SK-N-SH (cell line): ENCODE measurements at regions not wholly inside any gene's neighbourhood (a gene's known extent, or its start where the extent isn't known, plus 50 kb on each side); places are given as distances from the start of the nearest gene placed in this dataset.

Experiments
- CTCF ChIA-PET: fragments of 300-600, 350-600 bp; formaldehyde crosslinking; extraction: SDS; loops from one replicate; lab custom pipeline; 2021; lab: Yijun Ruan, JAX
- POLR2A ChIA-PET: fragments of 350-600 bp; sonication (Branson Sonifier 250); formaldehyde crosslinking; extraction: SDS; loops from one replicate; lab custom pipeline; 2020; ENCODE audit warnings: antibody characterized with exemption, inconsistent platforms; lab: Yijun Ruan, JAX
- DNase-seq: peaks from one replicate; pipeline ENCODE4 v3.0.0; 2012
- H2AFZ ChIP-seq: fragments of 200-600 bp; sonication (generic); 2 replicates; pipeline ENCODE4 v1.8.1; 2016; ENCODE audit warnings: antibody characterized with exemption, mild to moderate bottlenecking, low read depth
- H3F3A ChIP-seq: fragments of 200-600 bp; sonication (generic); replicated peaks from 2 replicates; pipeline ENCODE3; 2016; ENCODE audit warnings: antibody characterized with exemption, mild to moderate bottlenecking; ENCODE audit not compliant: insufficient read depth
- H3K27ac ChIP-seq, 2 experiments: fragments of 200-500 bp in 1 of 2; fragments of 200-600 bp in 1 of 2; sonication (Bioruptor generic) in 1 of 2; sonication (generic), shearing (Covaris generic) in 1 of 2; 2 replicates each; pipeline versions ENCODE4 v1.5.1 to v1.6.1; 2014 to 2016; ENCODE audit warnings: low read depth in 2 of 2, inconsistent platforms in 1 of 2, low read length in 1 of 2, mild to moderate bottlenecking in 1 of 2, mixed read lengths in 1 of 2
- H3K27me3 ChIP-seq: fragments of 200-600 bp; sonication (generic), shearing (Covaris generic); 2 replicates; pipeline ENCODE4 v1.6.1; 2016; ENCODE audit warnings: mixed run types; ENCODE audit not compliant: insufficient read depth
- H3K36me3 ChIP-seq, 2 experiments: fragments of 200-500 bp in 1 of 2; fragments of 200-600 bp in 1 of 2; sonication (Bioruptor generic) in 1 of 2; sonication (generic) in 1 of 2; replicated peaks in 1 of 2; 2 replicates each; pipeline versions ENCODE3 to v1.5.1; 2014 to 2016; ENCODE audit warnings: low read length in 1 of 2, mild to moderate bottlenecking in 1 of 2; ENCODE audit not compliant: insufficient read depth in 2 of 2, control insufficient read depth in 1 of 2
- H3K4me1 ChIP-seq, 2 experiments: fragments of 200-500 bp in 1 of 2; fragments of 200-600 bp in 1 of 2; sonication (Bioruptor generic) in 1 of 2; sonication (generic), shearing (Covaris generic) in 1 of 2; 2 replicates each; pipeline versions ENCODE4 v1.5.1 to v1.6.1; 2014 to 2016; ENCODE audit warnings: low read depth in 1 of 2, low read length in 1 of 2, mixed run types in 1 of 2; ENCODE audit not compliant: insufficient read depth in 2 of 2, control insufficient read depth in 1 of 2
- H3K4me2 ChIP-seq: fragments of 200-600 bp; sonication (generic), shearing (Covaris generic); 2 replicates; pipeline ENCODE4 v1.6.1; 2017; ENCODE audit warnings: mixed run types
- H3K4me3 ChIP-seq, 2 experiments: fragments of 200-500 bp in 1 of 2; fragments of 200-600 bp in 1 of 2; sonication (Bioruptor generic) in 1 of 2; sonication (generic), shearing (Covaris generic) in 1 of 2; 2 replicates each; pipeline versions ENCODE4 v1.5.1 to v1.8.1; 2014 to 2016; ENCODE audit warnings: low read depth in 2 of 2, inconsistent platforms in 1 of 2, low read length in 1 of 2, mild to moderate bottlenecking in 1 of 2, mixed read lengths in 1 of 2, moderate library complexity in 1 of 2
- H3K79me2 ChIP-seq: fragments of 200-600 bp; sonication (generic); 2 replicates; pipeline ENCODE4 v1.8.1; 2017; ENCODE audit warnings: mild to moderate bottlenecking; ENCODE audit not compliant: insufficient read depth
- H3K9ac ChIP-seq: fragments of 200-600 bp; sonication (generic); 2 replicates; pipeline ENCODE4 v1.6.1; 2017; ENCODE audit warnings: mixed run types
- H3K9me2 ChIP-seq: fragments of 200-600 bp; sonication (generic); 2 replicates; pipeline ENCODE4 v1.6.1; 2017; ENCODE audit warnings: mixed run types
- H3K9me3 ChIP-seq: fragments of 200-600 bp; sonication (generic); 2 replicates; pipeline ENCODE4 v1.6.1; 2017; ENCODE audit warnings: mixed run types, mild to moderate bottlenecking, moderate library complexity
- H4K20me1 ChIP-seq: fragments of 200-600 bp; sonication (generic); 2 replicates; pipeline ENCODE4 v1.6.1; 2017; ENCODE audit warnings: mild to moderate bottlenecking, mixed run types; ENCODE audit not compliant: insufficient read depth
- FOXJ3 ChIP-seq: sonication (generic); formaldehyde crosslinking; IDR thresholded peaks from 2 replicates; pipeline ENCODE4 v1.5.1; 2020; ENCODE audit warnings: mild to moderate bottlenecking, missing genetic modification reagents
- GABPA ChIP-seq: IDR thresholded peaks from 2 replicates; pipeline ENCODE4 v1.4.0; 2012; ENCODE audit warnings: low read depth, mild to moderate bottlenecking
- JUND ChIP-seq: IDR thresholded peaks from 2 replicates; pipeline ENCODE4 v1.4.0; 2012
- MXI1 ChIP-seq: IDR thresholded peaks from 2 replicates; pipeline ENCODE4 v1.6.1; 2012; ENCODE audit warnings: mild to moderate bottlenecking, low read depth, low read length, improper control_type of control experiment
- NFIC ChIP-seq: IDR thresholded peaks from 2 replicates; pipeline ENCODE4 v1.4.0; 2012; ENCODE audit warnings: borderline replicate concordance
- NRF1 ChIP-seq: IDR thresholded peaks from 2 replicates; pipeline ENCODE4 v1.6.1; 2012; ENCODE audit warnings: low read depth, mild to moderate bottlenecking, low read length
- POLR2AphosphoS5 ChIP-seq: IDR thresholded peaks from 2 replicates; pipeline ENCODE4 v1.6.1; 2012; ENCODE audit warnings: low read depth, low read length
- RAD21 ChIP-seq: IDR thresholded peaks from 2 replicates; pipeline ENCODE4 v1.6.1; 2012; ENCODE audit warnings: mild to moderate bottlenecking, low read length
- RXRA ChIP-seq: IDR thresholded peaks from 2 replicates; pipeline ENCODE4 v1.4.0; 2012; ENCODE audit warnings: low read depth, mild to moderate bottlenecking, borderline replicate concordance
- SMC3 ChIP-seq: IDR thresholded peaks from 2 replicates; pipeline ENCODE4 v1.6.1; 2012; ENCODE audit warnings: low read depth, low read length, improper control_type of control experiment
- TAF1 ChIP-seq: IDR thresholded peaks from 2 replicates; pipeline ENCODE4 v1.6.1; 2012; ENCODE audit warnings: low read depth, mild to moderate bottlenecking, low read length, moderate library complexity, borderline replicate concordance
- TEAD4 ChIP-seq: IDR thresholded peaks from 2 replicates; pipeline ENCODE4 v1.4.0; 2012; ENCODE audit warnings: mild to moderate bottlenecking, borderline replicate concordance; ENCODE audit not compliant: insufficient read depth
- YY1 ChIP-seq: IDR thresholded peaks from 2 replicates; pipeline ENCODE4 v1.4.0; 2012; ENCODE audit warnings: low read depth, mild to moderate bottlenecking
- WGBS: methylation state at CpG from one replicate; pipeline ENCODE4 v1.1.6; 2017; ENCODE audit warnings: low lambda C conversion rate; 5-methylcytosine and 5-hydroxymethylcytosine counted together
- TF ChIP-seq, protein P1 (sequence below): IDR thresholded peaks from 2 replicates; pipeline ENCODE4 v1.4.0; 2012; ENCODE audit warnings: low read depth
- TF ChIP-seq, protein P2 (sequence below): IDR thresholded peaks from 2 replicates; pipeline ENCODE4 v1.4.0; 2012; ENCODE audit warnings: low read depth, borderline replicate concordance
- TF ChIP-seq, protein P3 (sequence below): fragments of 150-350 bp; IDR thresholded peaks from 2 replicates; pipeline ENCODE4 v1.6.1; 2016; ENCODE audit warnings: mild to moderate bottlenecking, low read depth, low read length
- TF ChIP-seq, protein P4 (sequence below): IDR thresholded peaks from 2 replicates; pipeline ENCODE4 v1.4.0; 2012; ENCODE audit warnings: low read depth, borderline replicate concordance

DNA sequence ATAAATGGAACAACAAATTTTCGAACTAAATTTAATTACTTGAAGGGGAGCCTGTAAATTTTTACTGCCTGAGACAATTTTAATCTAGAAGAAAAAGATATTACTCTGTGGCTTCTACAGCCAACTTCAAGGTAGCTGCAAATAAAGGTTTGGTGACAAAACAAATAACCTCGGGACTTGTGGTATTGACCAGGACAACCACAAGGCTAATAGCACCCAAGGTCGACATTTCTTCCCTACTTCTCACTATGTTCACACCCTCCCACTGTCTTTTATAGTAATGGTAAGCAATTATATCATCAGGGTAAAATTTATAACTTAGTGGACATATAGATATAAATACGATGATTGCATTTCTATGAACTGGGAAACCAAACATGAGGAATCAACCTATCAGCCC lies 67.9 kb upstream of the SPINK5 start:
- H3K27ac ChIP-seq = no peak overlapping the region
- H3K9ac ChIP-seq = no peak overlapping the region
- CTCF ChIA-PET = interaction anchor here (1.0 kb wide), 1 partner anchor 14 kb away, joined by 3 read pairs; no protein-coding TSS in a partner anchor
- no peak overlapping the region for H3K4me2 ChIP-seq
- whole genome bisulfite sequencing = 22% methylated on average over 4 of the region's 4 CpGs
- H2AFZ ChIP-seq = no peak overlapping the region
- TF ChIP-seq TAF1 = no peak
- no peak for TF ChIP-seq SMC3
- TF ChIP-seq MXI1 = no peak
- no peak for TF ChIP-seq POLR2AphosphoS5
- no peak for TF ChIP-seq RXRA
- TF ChIP-seq GABPA = no peak
- TF ChIP-seq, protein P1, sequence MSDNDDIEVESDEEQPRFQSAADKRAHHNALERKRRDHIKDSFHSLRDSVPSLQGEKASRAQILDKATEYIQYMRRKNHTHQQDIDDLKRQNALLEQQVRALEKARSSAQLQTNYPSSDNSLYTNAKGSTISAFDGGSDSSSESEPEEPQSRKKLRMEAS = no peak
- no peak for TF ChIP-seq JUND
- TF ChIP-seq, protein P2, sequence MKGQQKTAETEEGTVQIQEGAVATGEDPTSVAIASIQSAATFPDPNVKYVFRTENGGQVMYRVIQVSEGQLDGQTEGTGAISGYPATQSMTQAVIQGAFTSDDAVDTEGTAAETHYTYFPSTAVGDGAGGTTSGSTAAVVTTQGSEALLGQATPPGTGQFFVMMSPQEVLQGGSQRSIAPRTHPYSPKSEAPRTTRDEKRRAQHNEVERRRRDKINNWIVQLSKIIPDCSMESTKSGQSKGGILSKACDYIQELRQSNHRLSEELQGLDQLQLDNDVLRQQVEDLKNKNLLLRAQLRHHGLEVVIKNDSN = no peak
- TF ChIP-seq, all 33 proteins: peak for 0
- H3K79me2 ChIP-seq = no peaks in the 10 kb centered on the region
- no peaks in the 10 kb centered on the region for H4K20me1 ChIP-seq
- H3K9me2 ChIP-seq = no peaks in the 10 kb centered on the region
- H3F3A ChIP-seq = no peaks in the 10 kb centered on the region
- H3K27me3 ChIP-seq = no peaks in the 10 kb centered on the region
- no peak overlapping the region; a peak in 1 of 4 replicates for H3K4me3 ChIP-seq
- no peaks in the 10 kb centered on the region for H3K36me3 ChIP-seq
- DNase-seq = no peak
- POLR2A ChIA-PET = no interaction called here
- no peaks in the 10 kb centered on the region for H3K9me3 ChIP-seq
- no peaks in the 10 kb centered on the region for H3K4me1 ChIP-seq

DNA sequence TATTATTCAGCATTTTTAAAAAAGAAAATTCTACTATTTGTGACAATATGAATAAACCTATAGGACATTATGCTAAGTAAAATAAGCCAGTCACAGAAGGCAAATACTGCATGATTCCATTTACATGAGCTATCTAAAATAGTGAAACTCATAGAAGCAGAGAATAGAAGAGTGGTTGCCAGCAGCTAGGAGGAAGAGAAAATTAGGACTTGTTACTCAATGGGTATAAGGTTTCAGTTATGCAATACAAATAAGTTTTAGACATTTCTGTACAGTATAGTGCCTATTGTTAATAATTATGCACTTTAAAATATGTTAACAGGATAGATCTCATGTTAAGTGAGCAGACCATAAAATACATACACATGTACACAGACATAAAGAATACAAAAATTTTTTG lies 73.8 kb upstream of the SPINK5 start:
- no peak overlapping the region for H3K4me2 ChIP-seq
- H3K4me3 ChIP-seq = no peak overlapping the region
- no peaks in the 10 kb centered on the region for H3K4me1 ChIP-seq
- no peaks in the 10 kb centered on the region for H3K36me3 ChIP-seq
- H3K9me2 ChIP-seq = 0 out of 2 replicates have a peak, but pooled peaks cover 4% of the 10 kb centered on the region
- no peaks in the 10 kb centered on the region for H3K9me3 ChIP-seq
- ChIA-PET POLR2A (no interaction called here), CTCF (interaction anchor here (0.8 to 1.0 kb wide), 2 partner anchors 24 to 42 kb away, joined by 3 read pairs; no protein-coding TSS in a partner anchor)
- H2AFZ ChIP-seq = no peak overlapping the region
- H4K20me1 ChIP-seq = no peaks in the 10 kb centered on the region
- no peak overlapping the region for H3K9ac ChIP-seq
- H3K79me2 ChIP-seq = no peaks in the 10 kb centered on the region
- TF ChIP-seq JUND = no peak
- H3K27ac ChIP-seq = no peak overlapping the region
- no peaks in the 10 kb centered on the region for H3K27me3 ChIP-seq
- H3F3A ChIP-seq = no peaks in the 10 kb centered on the region
- DNase-seq = no peak

DNA sequence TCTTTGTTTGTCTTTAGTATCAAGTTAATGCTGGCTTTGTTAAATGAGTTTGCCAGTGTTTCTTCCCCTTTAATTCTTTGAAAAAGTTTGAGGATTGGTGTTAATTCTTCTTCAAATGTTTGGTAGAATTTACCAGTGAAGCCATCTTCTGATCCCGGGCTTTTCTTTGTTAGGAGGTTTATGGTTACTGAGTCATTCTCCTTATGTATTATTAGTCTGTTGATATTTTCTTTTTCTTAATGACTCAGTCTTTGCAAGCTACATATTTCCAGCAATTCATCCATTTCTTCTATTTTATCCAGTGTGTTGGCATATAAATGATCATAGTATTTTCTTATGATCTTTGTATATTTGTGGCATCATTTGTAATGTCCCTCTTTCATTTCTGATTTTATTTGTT lies 74.5 kb upstream of the SPINK5 start:
- Histone ChIP-seq H3K9ac (no peak overlapping the region), H3K4me3 (no peak overlapping the region), H3K27ac (no peak overlapping the region), H4K20me1 (no peaks in the 10 kb centered on the region), H3K9me2 (0 out of 2 replicates have a peak, but pooled peaks cover 4% of the 10 kb centered on the region), H3K9me3 (no peaks in the 10 kb centered on the region), H3K79me2 (no peaks in the 10 kb centered on the region), H2AFZ (no peak overlapping the region), H3F3A (no peaks in the 10 kb centered on the region), H3K4me2 (no peak overlapping the region), H3K27me3 (no peaks in the 10 kb centered on the region), H3K4me1 (no peaks in the 10 kb centered on the region), H3K36me3 (no peaks in the 10 kb centered on the region)
- ChIA-PET POLR2A (no interaction called here), CTCF (interaction anchor here (1.3 kb wide), 1 partner anchor 1046 kb away, joined by 3 read pairs; no protein-coding TSS in a partner anchor)
- 65% methylated on average over 1 of the region's 1 CpG for WGBS
- no peak for DNase-seq
- TF ChIP-seq, protein P3, sequence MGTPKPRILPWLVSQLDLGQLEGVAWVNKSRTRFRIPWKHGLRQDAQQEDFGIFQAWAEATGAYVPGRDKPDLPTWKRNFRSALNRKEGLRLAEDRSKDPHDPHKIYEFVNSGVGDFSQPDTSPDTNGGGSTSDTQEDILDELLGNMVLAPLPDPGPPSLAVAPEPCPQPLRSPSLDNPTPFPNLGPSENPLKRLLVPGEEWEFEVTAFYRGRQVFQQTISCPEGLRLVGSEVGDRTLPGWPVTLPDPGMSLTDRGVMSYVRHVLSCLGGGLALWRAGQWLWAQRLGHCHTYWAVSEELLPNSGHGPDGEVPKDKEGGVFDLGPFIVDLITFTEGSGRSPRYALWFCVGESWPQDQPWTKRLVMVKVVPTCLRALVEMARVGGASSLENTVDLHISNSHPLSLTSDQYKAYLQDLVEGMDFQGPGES = no peak
- no peak for TF ChIP-seq TEAD4
- TF ChIP-seq YY1 = no peak
- no peak for TF ChIP-seq GABPA
- TF ChIP-seq, protein P4, sequence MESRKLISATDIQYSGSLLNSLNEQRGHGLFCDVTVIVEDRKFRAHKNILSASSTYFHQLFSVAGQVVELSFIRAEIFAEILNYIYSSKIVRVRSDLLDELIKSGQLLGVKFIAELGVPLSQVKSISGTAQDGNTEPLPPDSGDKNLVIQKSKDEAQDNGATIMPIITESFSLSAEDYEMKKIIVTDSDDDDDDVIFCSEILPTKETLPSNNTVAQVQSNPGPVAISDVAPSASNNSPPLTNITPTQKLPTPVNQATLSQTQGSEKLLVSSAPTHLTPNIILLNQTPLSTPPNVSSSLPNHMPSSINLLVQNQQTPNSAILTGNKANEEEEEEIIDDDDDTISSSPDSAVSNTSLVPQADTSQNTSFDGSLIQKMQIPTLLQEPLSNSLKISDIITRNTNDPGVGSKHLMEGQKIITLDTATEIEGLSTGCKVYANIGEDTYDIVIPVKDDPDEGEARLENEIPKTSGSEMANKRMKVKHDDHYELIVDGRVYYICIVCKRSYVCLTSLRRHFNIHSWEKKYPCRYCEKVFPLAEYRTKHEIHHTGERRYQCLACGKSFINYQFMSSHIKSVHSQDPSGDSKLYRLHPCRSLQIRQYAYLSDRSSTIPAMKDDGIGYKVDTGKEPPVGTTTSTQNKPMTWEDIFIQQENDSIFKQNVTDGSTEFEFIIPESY = no peak
- no peak for TF ChIP-seq RAD21
- no peak for TF ChIP-seq FOXJ3 (CRISPR knock-in tag)
- no peak for TF ChIP-seq NRF1
- TF ChIP-seq SMC3 = no peak
- TF ChIP-seq NFIC = no peak
